HEK293 (cell line): ENCODE measurements at regions not wholly inside any gene's neighbourhood (a gene's known extent, or its start where the extent isn't known, plus 50 kb on each side); places are given as distances from the start of the nearest gene placed in this dataset.

Source experiments
- CTCF ChIA-PET: fragments of 350-600 bp; formaldehyde crosslinking; extraction: SDS; loops from one replicate; lab custom pipeline; 2021; ENCODE audit warnings: antibody characterized with exemption; lab: Yijun Ruan, JAX
- POLR2A ChIA-PET: fragments of 300-600 bp; formaldehyde crosslinking; extraction: SDS; loops from one replicate; lab custom pipeline; 2020; ENCODE audit warnings: antibody characterized with exemption, inconsistent platforms; lab: Yijun Ruan, JAX
- H3K27ac ChIP-seq: fragments of 200-500 bp; sonication (Bioruptor generic); 2 replicates; pipeline ENCODE4 v1.5.1; 2014; ENCODE audit warnings: low read depth, low read length, control low read depth, inconsistent platforms; ENCODE audit errors: extremely low read depth
- H3K36me3 ChIP-seq, 2 experiments: fragments of 200-500 bp in 1 of 2; sonication (Bioruptor generic) in 1 of 2; 1 replicate in 1 of 2; 2 replicates in 1 of 2; pipeline ENCODE4 v1.5.1; 2014 to 2017; ENCODE audit warnings: inconsistent platforms in 2 of 2, low read length in 2 of 2; ENCODE audit not compliant: control insufficient read depth in 2 of 2, insufficient read depth in 1 of 2
- H3K4me1 ChIP-seq: fragments of 200-500 bp; sonication (Bioruptor generic); 2 replicates; pipeline ENCODE4 v1.5.1; 2014; ENCODE audit warnings: mild to moderate bottlenecking, low read length, inconsistent platforms; ENCODE audit not compliant: control insufficient read depth, insufficient read depth
- H3K4me3 ChIP-seq: 2 replicates; pipeline ENCODE4 v1.5.1; 2011; ENCODE audit warnings: low read depth, mild to moderate bottlenecking, control low read depth, low read length, moderate library complexity
- H3K9me3 ChIP-seq: fragments of 200-500 bp; sonication (Bioruptor generic); 2 replicates; pipeline ENCODE4 v1.5.1; 2014; ENCODE audit warnings: low read depth, low read length, inconsistent platforms; ENCODE audit not compliant: control insufficient read depth, insufficient read depth
- HOXA7 ChIP-seq: sonication (generic); formaldehyde crosslinking; IDR thresholded peaks from 2 replicates; pipeline ENCODE4 v1.8.1; 2022; ENCODE audit warnings: missing genetic modification reagents, borderline replicate concordance
- SP7 ChIP-seq: fragments of 450-650 bp; formaldehyde crosslinking; IDR thresholded peaks from 2 replicates; pipeline ENCODE4 v1.5.1; 2016; ENCODE audit warnings: missing biosample characterization, missing genetic modification characterization
- ZBTB21 ChIP-seq: fragments of 450-650 bp; formaldehyde crosslinking; IDR thresholded peaks from 2 replicates; pipeline ENCODE4 v1.5.1; 2017; ENCODE audit warnings: missing biosample characterization, missing genetic modification characterization
- ZBTB48 ChIP-seq: fragments of 450-650 bp; formaldehyde crosslinking; IDR thresholded peaks from 2 replicates; pipeline ENCODE4 v1.5.1; 2016; ENCODE audit warnings: missing biosample characterization, missing genetic modification characterization
- ZNF112 ChIP-seq: fragments of 450-650 bp; formaldehyde crosslinking; IDR thresholded peaks from 2 replicates; pipeline ENCODE4 v1.5.0; 2017; ENCODE audit warnings: missing biosample characterization, missing genetic modification characterization
- ZNF184 ChIP-seq: fragments of 450-650 bp; IDR thresholded peaks from 2 replicates; pipeline ENCODE4 v1.5.1; 2018; ENCODE audit warnings: missing biosample characterization, mild to moderate bottlenecking, missing genetic modification characterization
- ZNF202 ChIP-seq: fragments of 450-650 bp; formaldehyde crosslinking; IDR thresholded peaks from 2 replicates; pipeline ENCODE4 v1.5.1; 2016; ENCODE audit warnings: missing biosample characterization, missing genetic modification characterization, borderline replicate concordance
- ZNF391 ChIP-seq: fragments of 450-650 bp; formaldehyde crosslinking; IDR thresholded peaks from 2 replicates; pipeline ENCODE4 v1.5.1; 2016; ENCODE audit warnings: low read depth, missing biosample characterization, missing genetic modification characterization, borderline replicate concordance
- ZNF529 ChIP-seq: fragments of 450-650 bp; formaldehyde crosslinking; IDR thresholded peaks from 2 replicates; pipeline ENCODE4 v1.5.1; 2017; ENCODE audit warnings: missing genetic modification characterization, missing biosample characterization; ENCODE audit not compliant: insufficient replicate concordance
- ZSCAN16 ChIP-seq: fragments of 450-650 bp; formaldehyde crosslinking; IDR thresholded peaks from 2 replicates; pipeline ENCODE4 v1.5.1; 2016; ENCODE audit warnings: missing biosample characterization, missing genetic modification characterization
- TF ChIP-seq, protein P1 (sequence below): fragments of 450-650 bp; formaldehyde crosslinking; IDR thresholded peaks from 2 replicates; pipeline ENCODE4 v1.5.1; 2017; ENCODE audit warnings: missing biosample characterization, missing genetic modification characterization
- TF ChIP-seq, protein P2 (sequence below): fragments of 450-650 bp; formaldehyde crosslinking; IDR thresholded peaks from 2 replicates; pipeline ENCODE4 v1.5.1; 2016; ENCODE audit warnings: missing biosample characterization, missing genetic modification characterization
- TF ChIP-seq, protein P3 (sequence below): fragments of 450-650 bp; formaldehyde crosslinking; IDR thresholded peaks from 2 replicates; pipeline ENCODE4 v1.5.1; 2016; ENCODE audit warnings: missing biosample characterization, missing genetic modification characterization
- TF ChIP-seq, protein P4 (sequence below): fragments of 450-650 bp; formaldehyde crosslinking; IDR thresholded peaks from 2 replicates; pipeline ENCODE4 v1.5.1; 2016; ENCODE audit warnings: missing biosample characterization, missing genetic modification characterization

DNA sequence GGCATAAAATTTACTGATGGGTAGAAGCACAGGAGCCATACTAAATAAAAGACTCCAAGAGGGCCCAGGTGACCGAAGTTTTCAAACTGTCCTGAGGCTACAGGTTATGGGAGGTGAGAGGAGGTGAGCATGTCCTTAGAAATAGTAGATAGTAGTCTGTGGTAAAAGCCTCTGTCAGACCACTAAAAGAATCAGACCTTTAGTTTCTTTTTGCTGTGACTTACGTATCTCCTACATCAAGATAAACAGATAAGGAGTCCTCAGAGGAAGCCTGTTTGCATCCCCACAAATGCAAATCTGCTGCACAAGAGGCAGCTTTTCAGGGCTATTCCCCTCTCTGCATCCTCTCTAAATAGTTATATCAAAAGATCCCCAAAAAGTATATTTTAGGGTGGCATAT is 711.6 kb upstream of the SLITRK6 start:
- ChIA-PET CTCF (no interaction called here), POLR2A (no interaction called here)
- no peak for TF ChIP-seq ZNF529 (tag by site-specific recombination)
- TF ChIP-seq ZBTB21 = no peak
- no peak for TF ChIP-seq ZNF112 (tag by site-specific recombination)
- TF ChIP-seq, protein P1, sequence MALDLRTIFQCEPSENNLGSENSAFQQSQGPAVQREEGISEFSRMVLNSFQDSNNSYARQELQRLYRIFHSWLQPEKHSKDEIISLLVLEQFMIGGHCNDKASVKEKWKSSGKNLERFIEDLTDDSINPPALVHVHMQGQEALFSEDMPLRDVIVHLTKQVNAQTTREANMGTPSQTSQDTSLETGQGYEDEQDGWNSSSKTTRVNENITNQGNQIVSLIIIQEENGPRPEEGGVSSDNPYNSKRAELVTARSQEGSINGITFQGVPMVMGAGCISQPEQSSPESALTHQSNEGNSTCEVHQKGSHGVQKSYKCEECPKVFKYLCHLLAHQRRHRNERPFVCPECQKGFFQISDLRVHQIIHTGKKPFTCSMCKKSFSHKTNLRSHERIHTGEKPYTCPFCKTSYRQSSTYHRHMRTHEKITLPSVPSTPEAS (tag by site-specific recombination) = no peak
- no peaks in the 10 kb centered on the region for H3K9me3 ChIP-seq
- no peak overlapping the region for H3K27ac ChIP-seq
- H3K36me3 ChIP-seq = no peaks in the 10 kb centered on the region
- H3K4me1 ChIP-seq = no peaks in the 10 kb centered on the region
- no peak overlapping the region for H3K4me3 ChIP-seq

DNA sequence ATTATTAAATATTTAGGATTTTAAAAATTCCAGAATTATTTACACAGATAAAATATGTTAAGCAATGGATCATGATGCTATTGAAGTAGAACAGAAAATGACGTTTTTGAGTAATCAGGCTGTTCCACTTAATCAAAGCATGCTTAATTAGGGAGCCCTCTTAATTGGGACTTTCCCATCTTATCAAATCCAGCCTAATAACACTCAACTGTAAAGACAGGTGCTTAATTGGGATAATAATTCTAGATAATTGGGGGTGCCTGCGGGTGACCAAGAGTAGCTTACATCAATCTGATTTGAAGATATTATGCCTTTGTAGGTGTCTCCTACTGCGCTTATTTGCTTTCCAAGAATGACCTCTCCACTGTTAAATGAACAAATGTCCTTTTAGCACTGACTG is 742.2 kb upstream of the SLITRK6 start:
- no peak for TF ChIP-seq ZBTB48 (tag by site-specific recombination)
- TF ChIP-seq, all 188 proteins: peak for 0
- H3K9me3 ChIP-seq = no peaks in the 10 kb centered on the region
- H3K27ac ChIP-seq = no peak overlapping the region
- H3K4me1 ChIP-seq = no peaks in the 10 kb centered on the region
- ChIA-PET CTCF (interaction anchor here (0.7 kb wide), 1 partner anchor 124 kb away, joined by 4 read pairs; no protein-coding TSS in a partner anchor), POLR2A (no interaction called here)
- no peak overlapping the region for H3K4me3 ChIP-seq
- H3K36me3 ChIP-seq = no peaks in the 10 kb centered on the region

DNA sequence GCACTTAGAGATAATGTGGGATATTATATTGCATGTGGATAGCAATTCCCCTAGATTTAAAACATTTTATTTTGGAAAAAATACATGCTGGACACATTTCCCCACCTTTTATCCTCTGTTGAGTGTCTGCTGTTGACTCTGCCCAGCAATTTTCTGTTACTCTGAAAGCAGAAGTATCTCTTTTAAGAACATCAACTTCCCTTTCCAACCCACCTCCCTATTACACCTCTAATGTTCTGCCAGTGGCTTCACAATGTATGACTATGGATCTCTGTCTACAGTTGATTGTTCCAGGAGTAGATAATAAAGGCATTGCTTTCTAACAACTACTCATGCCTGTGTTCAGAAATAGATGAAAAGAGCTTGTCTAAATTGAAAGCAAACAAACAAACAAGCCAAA is 754.8 kb upstream of the SLITRK6 start:
- CTCF ChIA-PET = no interaction called here
- H3K4me3 ChIP-seq = no peak overlapping the region
- no peaks in the 10 kb centered on the region for H3K4me1 ChIP-seq
- TF ChIP-seq, protein P2, sequence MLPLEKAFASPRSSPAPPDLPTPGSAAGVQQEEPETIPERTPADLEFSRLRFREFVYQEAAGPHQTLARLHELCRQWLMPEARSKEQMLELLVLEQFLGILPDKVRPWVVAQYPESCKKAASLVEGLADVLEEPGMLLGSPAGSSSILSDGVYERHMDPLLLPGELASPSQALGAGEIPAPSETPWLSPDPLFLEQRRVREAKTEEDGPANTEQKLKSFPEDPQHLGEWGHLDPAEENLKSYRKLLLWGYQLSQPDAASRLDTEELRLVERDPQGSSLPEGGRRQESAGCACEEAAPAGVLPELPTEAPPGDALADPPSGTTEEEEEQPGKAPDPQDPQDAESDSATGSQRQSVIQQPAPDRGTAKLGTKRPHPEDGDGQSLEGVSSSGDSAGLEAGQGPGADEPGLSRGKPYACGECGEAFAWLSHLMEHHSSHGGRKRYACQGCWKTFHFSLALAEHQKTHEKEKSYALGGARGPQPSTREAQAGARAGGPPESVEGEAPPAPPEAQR = no peak
- TF ChIP-seq HOXA7 (CRISPR knock-in tag) = no peak
- no peak for TF ChIP-seq ZNF184 (tag by site-specific recombination)
- TF ChIP-seq, protein P3, sequence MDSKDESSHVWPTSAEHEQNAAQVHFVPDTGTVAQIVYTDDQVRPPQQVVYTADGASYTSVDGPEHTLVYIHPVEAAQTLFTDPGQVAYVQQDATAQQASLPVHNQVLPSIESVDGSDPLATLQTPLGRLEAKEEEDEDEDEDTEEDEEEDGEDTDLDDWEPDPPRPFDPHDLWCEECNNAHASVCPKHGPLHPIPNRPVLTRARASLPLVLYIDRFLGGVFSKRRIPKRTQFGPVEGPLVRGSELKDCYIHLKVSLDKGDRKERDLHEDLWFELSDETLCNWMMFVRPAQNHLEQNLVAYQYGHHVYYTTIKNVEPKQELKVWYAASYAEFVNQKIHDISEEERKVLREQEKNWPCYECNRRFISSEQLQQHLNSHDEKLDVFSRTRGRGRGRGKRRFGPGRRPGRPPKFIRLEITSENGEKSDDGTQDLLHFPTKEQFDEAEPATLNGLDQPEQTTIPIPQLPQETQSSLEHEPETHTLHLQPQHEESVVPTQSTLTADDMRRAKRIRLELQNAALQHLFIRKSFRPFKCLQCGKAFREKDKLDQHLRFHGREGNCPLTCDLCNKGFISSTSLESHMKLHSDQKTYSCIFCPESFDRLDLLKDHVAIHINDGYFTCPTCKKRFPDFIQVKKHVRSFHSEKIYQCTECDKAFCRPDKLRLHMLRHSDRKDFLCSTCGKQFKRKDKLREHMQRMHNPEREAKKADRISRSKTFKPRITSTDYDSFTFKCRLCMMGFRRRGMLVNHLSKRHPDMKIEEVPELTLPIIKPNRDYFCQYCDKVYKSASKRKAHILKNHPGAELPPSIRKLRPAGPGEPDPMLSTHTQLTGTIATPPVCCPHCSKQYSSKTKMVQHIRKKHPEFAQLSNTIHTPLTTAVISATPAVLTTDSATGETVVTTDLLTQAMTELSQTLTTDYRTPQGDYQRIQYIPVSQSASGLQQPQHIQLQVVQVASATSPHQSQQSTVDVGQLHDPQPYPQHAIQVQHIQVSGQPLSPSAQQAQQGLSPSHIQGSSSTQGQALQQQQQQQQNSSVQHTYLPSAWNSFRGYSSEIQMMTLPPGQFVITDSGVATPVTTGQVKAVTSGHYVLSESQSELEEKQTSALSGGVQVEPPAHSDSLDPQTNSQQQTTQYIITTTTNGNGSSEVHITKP = no peak
- no peak for TF ChIP-seq ZNF391 (tag by site-specific recombination)
- TF ChIP-seq, protein P4, sequence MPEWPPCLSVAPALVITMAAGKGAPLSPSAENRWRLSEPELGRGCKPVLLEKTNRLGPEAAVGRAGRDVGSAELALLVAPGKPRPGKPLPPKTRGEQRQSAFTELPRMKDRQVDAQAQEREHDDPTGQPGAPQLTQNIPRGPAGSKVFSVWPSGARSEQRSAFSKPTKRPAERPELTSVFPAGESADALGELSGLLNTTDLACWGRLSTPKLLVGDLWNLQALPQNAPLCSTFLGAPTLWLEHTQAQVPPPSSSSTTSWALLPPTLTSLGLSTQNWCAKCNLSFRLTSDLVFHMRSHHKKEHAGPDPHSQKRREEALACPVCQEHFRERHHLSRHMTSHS (tag by site-specific recombination) = no peak
- TF ChIP-seq ZSCAN16 = no peak
- TF ChIP-seq SP7 (tag by site-specific recombination) = no peak
- no peak for TF ChIP-seq ZNF202 (tag by site-specific recombination)
- TF ChIP-seq, all 188 proteins: peak for 0
- Histone ChIP-seq H3K27ac (no peak overlapping the region), H3K36me3 (no peaks in the 10 kb centered on the region), H3K9me3 (no peaks in the 10 kb centered on the region)
- POLR2A ChIA-PET = no interaction called here
